ENCODE measurements at regions not wholly inside any gene's neighbourhood (a gene's known extent, or its start where the extent isn't known, plus 50 kb on each side); places are given as distances from the start of the nearest gene placed in this dataset.

- TF ChIP-seq CTCF (conservative IDR thresholded peaks at IDR 0.05; ENCODE audit: low read length) (no peak), EZH2phosphoT487 (IDR thresholded peaks at IDR 0.05; ENCODE audit: borderline replicate concordance) (no peak)
These were observed 152.5 kb upstream of the PTCH1 start for GRCh38 chr9:95669253-95669652.
